ENCODE measurements at regions not wholly inside any gene's neighbourhood (a gene's known extent, or its start where the extent isn't known, plus 50 kb on each side); places are given as distances from the start of the nearest gene placed in this dataset.

GRCh38 chr16:35398180-35398579 is 1938.8 kb downstream of the TP53TG3F start:
- DNase-seq (ENCODE audit: low spot score) = no peak
- Mint-ChIP-seq H3K4me1 (ENCODE audit: low read depth) (no peaks in the 10 kb centered on the region), H3K4me3 (ENCODE audit: unreplicated experiment) (no peak overlapping the region), H3K9me3 (ENCODE audit: low read depth) (peaks cover 54% of the 10 kb centered on the region), H3K36me3 (ENCODE audit: low read depth) (no peaks in the 10 kb centered on the region), H3K27me3 (ENCODE audit: low read depth) (no peaks in the 10 kb centered on the region), H3K27ac (ENCODE audit: unreplicated experiment) (no peak overlapping the region)
- no peak for TF ChIP-seq CTCF (IDR thresholded peaks at IDR 0.05)

- Mint-ChIP-seq H3K27ac (ENCODE audit: unreplicated experiment) (no peak overlapping the region), H3K36me3 (ENCODE audit: low read depth) (no peaks in the 10 kb centered on the region), H3K4me1 (ENCODE audit: low read depth) (no peaks in the 10 kb centered on the region), H3K9me3 (ENCODE audit: low read depth) (peaks cover 55% of the 10 kb centered on the region), H3K27me3 (ENCODE audit: low read depth) (no peaks in the 10 kb centered on the region), H3K4me3 (ENCODE audit: unreplicated experiment) (no peak overlapping the region)
- no peak for DNase-seq (ENCODE audit: low spot score)
- no peak for TF ChIP-seq CTCF (IDR thresholded peaks at IDR 0.05)
Measured at GRCh38 chr16:35399133-35399532, 1939.7 kb downstream of the TP53TG3F start.

- H3K9me3 Mint-ChIP-seq (ENCODE audit: low read depth) = peaks cover 54% of the 10 kb centered on the region
- no peak for TF ChIP-seq CTCF (IDR thresholded peaks at IDR 0.05)
- no peak overlapping the region for H3K27ac Mint-ChIP-seq (ENCODE audit: unreplicated experiment)
- H3K27me3 Mint-ChIP-seq (ENCODE audit: low read depth) = no peaks in the 10 kb centered on the region
- no peak for DNase-seq (ENCODE audit: low spot score)
- peaks cover 2% of the 10 kb centered on the region for H3K36me3 Mint-ChIP-seq (ENCODE audit: low read depth)
- no peak overlapping the region for H3K4me3 Mint-ChIP-seq (ENCODE audit: unreplicated experiment)
- no peaks in the 10 kb centered on the region for H3K4me1 Mint-ChIP-seq (ENCODE audit: low read depth)
Measured at GRCh38 chr16:35404273-35404672, 1944.9 kb downstream of the TP53TG3F start.

GRCh38 chr16:35405526-35405925 is 1946.1 kb downstream of the TP53TG3F start:
- no peaks in the 10 kb centered on the region for H3K4me1 Mint-ChIP-seq (ENCODE audit: low read depth)
- DNase-seq (ENCODE audit: low spot score) = no peak
- no peak overlapping the region for H3K27ac Mint-ChIP-seq (ENCODE audit: unreplicated experiment)
- no peak overlapping the region for H3K4me3 Mint-ChIP-seq (ENCODE audit: unreplicated experiment)
- no peak for TF ChIP-seq CTCF (IDR thresholded peaks at IDR 0.05)
- H3K27me3 Mint-ChIP-seq (ENCODE audit: low read depth) = no peaks in the 10 kb centered on the region
- H3K9me3 Mint-ChIP-seq (ENCODE audit: low read depth) = peaks cover 51% of the 10 kb centered on the region
- H3K36me3 Mint-ChIP-seq (ENCODE audit: low read depth) = peaks cover 2% of the 10 kb centered on the region

- no peak overlapping the region for H3K4me3 Mint-ChIP-seq (ENCODE audit: unreplicated experiment)
- no peaks in the 10 kb centered on the region for H3K4me1 Mint-ChIP-seq (ENCODE audit: low read depth)
- no peak overlapping the region for H3K27ac Mint-ChIP-seq (ENCODE audit: unreplicated experiment)
- H3K36me3 Mint-ChIP-seq (ENCODE audit: low read depth) = peaks cover 2% of the 10 kb centered on the region
- no peak for DNase-seq (ENCODE audit: low spot score)
- TF ChIP-seq CTCF (IDR thresholded peaks at IDR 0.05) = no peak
- peaks cover 61% of the 10 kb centered on the region for H3K9me3 Mint-ChIP-seq (ENCODE audit: low read depth)
- H3K27me3 Mint-ChIP-seq (ENCODE audit: low read depth) = no peaks in the 10 kb centered on the region
Measured at GRCh38 chr16:35409503-35409902, 1950.1 kb downstream of the TP53TG3F start.

All from chondrocyte (in vitro differentiated cells).